A549 (cell line): ENCODE measurements at regions not wholly inside any gene's neighbourhood (a gene's known extent, or its start where the extent isn't known, plus 50 kb on each side); places are given as distances from the start of the nearest gene placed in this dataset.

ENCODE experiments used
- CEBPB ChIP-seq, 2 experiments: fragments of >200 bp in 1 of 2; sonication (Bioruptor Twin) in 1 of 2; formaldehyde crosslinking in 1 of 2; IDR thresholded peaks; 2 replicates each; pipeline ENCODE4 v1.6.1; 2012 to 2016
- CTCF ChIP-seq: fragments of >200 bp; sonication (Bioruptor Twin); formaldehyde crosslinking; IDR thresholded peaks from 3 replicates; pipeline ENCODE4 v1.5.1; 2016
- EP300 ChIP-seq, 2 experiments: fragments of >200 bp; sonication (Bioruptor Twin); formaldehyde crosslinking; IDR thresholded peaks; 2 replicates in 1 of 2; 3 replicates in 1 of 2; pipeline ENCODE4 v1.6.1; 2016 to 2017
- NR3C1 ChIP-seq: fragments of >200 bp; sonication (Bioruptor Twin); formaldehyde crosslinking; IDR thresholded peaks from 3 replicates; pipeline ENCODE4 v1.6.1; 2017
- POLR2A ChIP-seq: IDR thresholded peaks from 2 replicates; pipeline ENCODE4 v1.6.1; 2012; ENCODE audit warnings: mild to moderate bottlenecking, low read length
- RFX5 ChIP-seq: fragments of 450-650 bp; IDR thresholded peaks from 2 replicates; pipeline ENCODE4 v1.7.1; 2014; ENCODE audit warnings: antibody characterized with exemption, mild to moderate bottlenecking, moderate library complexity
- TP53 ChIP-seq: fragments of 250-450 bp; sonication (Bioruptor Pico); IDR thresholded peaks from 2 replicates; pipeline ENCODE4 v1.5.0; 2021; ENCODE audit warnings: mild to moderate bottlenecking, moderate library complexity
- TF ChIP-seq, protein P1 (sequence below): IDR thresholded peaks from 2 replicates; pipeline ENCODE4 v1.6.1; 2012

GRCh38 chr12:94078736-94079509 lies 69.5 kb upstream of the PLXNC1 start:
- TF ChIP-seq POLR2A (no peak), CTCF (no peak), CEBPB (IDR thresholded peaks at IDR 0.05) (no peak), NR3C1 (no peak), EP300 (IDR thresholded peaks at IDR 0.05) (no peak), TP53 (no peak), RFX5 (no peak)
- TF ChIP-seq, protein P1, sequence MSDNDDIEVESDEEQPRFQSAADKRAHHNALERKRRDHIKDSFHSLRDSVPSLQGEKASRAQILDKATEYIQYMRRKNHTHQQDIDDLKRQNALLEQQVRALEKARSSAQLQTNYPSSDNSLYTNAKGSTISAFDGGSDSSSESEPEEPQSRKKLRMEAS, result no peak
